SU-DHL-6 (cell line): ENCODE measurements at regions not wholly inside any gene's neighbourhood (a gene's known extent, or its start where the extent isn't known, plus 50 kb on each side); places are given as distances from the start of the nearest gene placed in this dataset.

ENCODE experiments used
- H2AFZ ChIP-seq: fragments of 200-600 bp; sonication (generic); 2 replicates; pipeline ENCODE4 v1.6.1; 2014; ENCODE audit warnings: low read depth, mild to moderate bottlenecking, moderate library complexity, mixed read lengths, antibody characterized with exemption, low read length; ENCODE audit not compliant: severe bottlenecking
- H3F3A ChIP-seq: fragments of 200-600 bp; shearing (Covaris generic); 2 replicates; pipeline ENCODE4 v1.6.0; 2016; ENCODE audit warnings: antibody characterized with exemption, mild to moderate bottlenecking; ENCODE audit not compliant: insufficient read depth
- H3K27ac ChIP-seq: fragments of 200-600 bp; sonication (generic); 2 replicates; pipeline ENCODE4 v1.5.1; 2016; ENCODE audit warnings: low read depth, mild to moderate bottlenecking, low read length, moderate library complexity, mixed read lengths
- H3K27me3 ChIP-seq: fragments of 200-600 bp; sonication (generic), shearing (Covaris generic); 2 replicates; pipeline ENCODE4 v1.6.0; 2014; ENCODE audit warnings: mild to moderate bottlenecking, low read length
- H3K36me3 ChIP-seq: fragments of 200-600 bp; sonication (generic); 2 replicates; pipeline ENCODE4 v1.6.1; 2014; ENCODE audit warnings: mild to moderate bottlenecking, low read length, mixed read lengths
- H3K4me2 ChIP-seq: fragments of 300-600, 200-600 bp; shearing (Covaris generic), sonication (generic); 2 replicates; pipeline ENCODE4 v1.6.0; 2014; ENCODE audit warnings: low read length, low read depth, mild to moderate bottlenecking; ENCODE audit not compliant: poor library complexity, severe bottlenecking
- H3K4me3 ChIP-seq: fragments of 200-600 bp; sonication (generic); 2 replicates; pipeline ENCODE4 v1.5.1; 2014; ENCODE audit warnings: antibody characterized with exemption, low read length, mild to moderate bottlenecking, mixed read lengths; ENCODE audit not compliant: insufficient read depth, poor library complexity, severe bottlenecking
- H3K79me2 ChIP-seq: fragments of 200-600 bp; sonication (generic); 2 replicates; pipeline ENCODE4 v1.6.1; 2014; ENCODE audit warnings: mild to moderate bottlenecking, low read length, moderate library complexity; ENCODE audit not compliant: insufficient read depth
- H3K9ac ChIP-seq: fragments of 200-600 bp; sonication (generic); 2 replicates; pipeline ENCODE4 v1.7.0; 2014; ENCODE audit warnings: mild to moderate bottlenecking, low read length
- H3K9me2 ChIP-seq: fragments of 200-600 bp; sonication (generic); replicated peaks from 2 replicates; pipeline ENCODE4 v1.6.1; 2014; ENCODE audit warnings: low read length; ENCODE audit not compliant: insufficient read depth
- H3K9me3 ChIP-seq: fragments of 200-600 bp; sonication (generic); 2 replicates; pipeline ENCODE4 v1.6.1; 2014; ENCODE audit warnings: low read length, mixed read lengths; ENCODE audit not compliant: insufficient read depth
- H4K20me1 ChIP-seq: fragments of 200-600 bp; sonication (generic); 2 replicates; pipeline ENCODE4 v1.6.1; 2014; ENCODE audit warnings: low read depth, mild to moderate bottlenecking, antibody characterized with exemption, low read length, moderate library complexity, mixed read lengths
- EZH2phosphoT487 ChIP-seq: fragments of 200-600 bp; sonication (generic), shearing (Covaris generic); conservative IDR thresholded peaks from 2 replicates; pipeline ENCODE4 v1.6.1; 2018; ENCODE audit warnings: mild to moderate bottlenecking, antibody characterized with exemption, low read length, moderate library complexity, mixed read lengths
- TF ChIP-seq, protein P1 (sequence below): fragments of 200-600 bp; sonication (generic); IDR thresholded peaks from one replicate; pipeline ENCODE4 v1.5.1; 2017; ENCODE audit warnings: antibody characterized with exemption, mild to moderate bottlenecking, low read length, moderate library complexity; ENCODE audit not compliant: insufficient read depth, poor library complexity, severe bottlenecking

- no peaks in the 10 kb centered on the region; the same call in 1 of the 2 replicates for H3K27me3 ChIP-seq
- no peaks in the 10 kb centered on the region for H3K9me2 ChIP-seq
- H3K36me3 ChIP-seq, result no peaks in the 10 kb centered on the region
- no peak overlapping the region for H3K4me3 ChIP-seq
- no peaks in the 10 kb centered on the region for H3F3A ChIP-seq
- H2AFZ ChIP-seq, result no peak overlapping the region
- TF ChIP-seq, protein P1, sequence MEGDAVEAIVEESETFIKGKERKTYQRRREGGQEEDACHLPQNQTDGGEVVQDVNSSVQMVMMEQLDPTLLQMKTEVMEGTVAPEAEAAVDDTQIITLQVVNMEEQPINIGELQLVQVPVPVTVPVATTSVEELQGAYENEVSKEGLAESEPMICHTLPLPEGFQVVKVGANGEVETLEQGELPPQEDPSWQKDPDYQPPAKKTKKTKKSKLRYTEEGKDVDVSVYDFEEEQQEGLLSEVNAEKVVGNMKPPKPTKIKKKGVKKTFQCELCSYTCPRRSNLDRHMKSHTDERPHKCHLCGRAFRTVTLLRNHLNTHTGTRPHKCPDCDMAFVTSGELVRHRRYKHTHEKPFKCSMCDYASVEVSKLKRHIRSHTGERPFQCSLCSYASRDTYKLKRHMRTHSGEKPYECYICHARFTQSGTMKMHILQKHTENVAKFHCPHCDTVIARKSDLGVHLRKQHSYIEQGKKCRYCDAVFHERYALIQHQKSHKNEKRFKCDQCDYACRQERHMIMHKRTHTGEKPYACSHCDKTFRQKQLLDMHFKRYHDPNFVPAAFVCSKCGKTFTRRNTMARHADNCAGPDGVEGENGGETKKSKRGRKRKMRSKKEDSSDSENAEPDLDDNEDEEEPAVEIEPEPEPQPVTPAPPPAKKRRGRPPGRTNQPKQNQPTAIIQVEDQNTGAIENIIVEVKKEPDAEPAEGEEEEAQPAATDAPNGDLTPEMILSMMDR, result no peak
- no peak for TF ChIP-seq EZH2phosphoT487
- no peaks in the 10 kb centered on the region for H3K79me2 ChIP-seq
- H3K27ac ChIP-seq, result no peak overlapping the region
- H3K9ac ChIP-seq, result no peak overlapping the region
- H4K20me1 ChIP-seq, result no peaks in the 10 kb centered on the region
- H3K4me2 ChIP-seq, result no peak overlapping the region
- no peaks in the 10 kb centered on the region for H3K9me3 ChIP-seq
These were observed 80.2 kb upstream of the SULF2 start for GRCh38 chr20:47865451-47865850.

DNA sequence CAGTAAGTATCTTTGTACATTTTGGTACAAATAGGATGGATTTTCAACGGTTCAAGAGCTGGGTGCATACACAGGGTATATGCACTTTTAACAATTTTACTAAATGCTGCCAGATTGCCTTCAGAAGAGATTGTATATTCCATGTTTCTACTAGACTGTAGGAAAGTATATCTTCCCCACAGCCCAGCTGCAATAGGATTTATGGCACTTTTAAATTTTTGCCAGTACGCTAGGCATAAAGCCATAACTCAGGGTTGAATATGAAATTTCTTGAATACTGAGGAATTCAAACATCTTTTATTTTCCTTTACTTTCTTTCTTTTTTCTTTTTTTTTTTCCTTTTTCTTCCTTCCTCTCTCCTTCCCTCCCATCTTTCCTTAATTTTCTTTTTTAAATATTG lies 78.7 kb upstream of the SULF2 start:
- H3K9me3 ChIP-seq, result no peaks in the 10 kb centered on the region
- no peak overlapping the region for H3K4me3 ChIP-seq
- H3K9me2 ChIP-seq, result no peaks in the 10 kb centered on the region
- H3K79me2 ChIP-seq, result no peaks in the 10 kb centered on the region
- H3K27ac ChIP-seq, result no peak overlapping the region
- no peaks in the 10 kb centered on the region for H3K36me3 ChIP-seq
- no peaks in the 10 kb centered on the region for H3F3A ChIP-seq
- H2AFZ ChIP-seq, result no peak overlapping the region
- H4K20me1 ChIP-seq, result no peaks in the 10 kb centered on the region
- no peak overlapping the region for H3K4me2 ChIP-seq
- H3K9ac ChIP-seq, result no peak overlapping the region
- TF ChIP-seq, protein P1, result no peak
- no peak for TF ChIP-seq EZH2phosphoT487
- H3K27me3 ChIP-seq, result no peaks in the 10 kb centered on the region

DNA sequence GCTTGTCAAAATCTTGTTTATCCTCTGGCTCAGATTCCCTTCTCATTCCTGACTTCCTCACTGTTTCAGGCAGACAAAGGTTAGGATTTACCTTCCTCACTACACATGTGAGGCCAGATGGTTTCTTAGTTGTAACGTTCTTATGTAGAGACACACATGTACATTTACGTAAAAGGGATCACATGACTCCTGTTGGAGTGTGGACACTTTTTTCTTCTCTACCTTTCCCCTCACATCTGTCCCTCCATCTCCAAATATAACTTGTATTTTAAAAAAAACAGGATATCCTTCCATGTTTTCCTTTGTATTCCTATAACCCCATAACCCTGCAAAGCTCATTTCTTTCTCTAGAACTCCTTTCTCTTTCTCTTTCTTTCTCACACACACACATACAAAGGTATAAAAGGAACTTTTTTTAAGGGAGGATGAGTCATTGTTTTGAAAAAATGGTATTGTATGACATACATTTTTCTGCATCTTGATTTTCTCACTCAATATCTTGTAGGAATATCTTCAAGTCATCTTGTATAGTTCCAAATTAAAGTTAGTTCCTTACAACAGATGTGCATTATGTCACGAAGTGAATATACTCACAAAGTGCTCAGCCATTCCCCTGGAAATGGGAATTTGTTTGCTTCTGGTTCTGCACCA lies 78.2 kb upstream of the SULF2 start:
- H3K27ac ChIP-seq, result no peak overlapping the region

More for the DNA sequence above, 78.2 kb upstream of the SULF2 start:
- H3K9me3 ChIP-seq, result no peaks in the 10 kb centered on the region
- H4K20me1 ChIP-seq, result no peaks in the 10 kb centered on the region
- no peak overlapping the region for H3K4me2 ChIP-seq
- no peaks in the 10 kb centered on the region for H3F3A ChIP-seq
- H3K9me2 ChIP-seq, result no peaks in the 10 kb centered on the region
- no peaks in the 10 kb centered on the region for H3K36me3 ChIP-seq
- H3K9ac ChIP-seq, result no peak overlapping the region
- no peak overlapping the region for H2AFZ ChIP-seq
- TF ChIP-seq, protein P1, result no peak
- no peak for TF ChIP-seq EZH2phosphoT487
- H3K79me2 ChIP-seq, result no peaks in the 10 kb centered on the region
- H3K4me3 ChIP-seq, result no peak overlapping the region
- H3K27me3 ChIP-seq, result no peaks in the 10 kb centered on the region
